H1 (cell line): ENCODE measurements at regions not wholly inside any gene's neighbourhood (a gene's known extent, or its start where the extent isn't known, plus 50 kb on each side); places are given as distances from the start of the nearest gene placed in this dataset.

Experiments
- CTCF ChIA-PET: fragments of 300-600 bp; sonication (Branson Sonifier 250); formaldehyde crosslinking; loops from one replicate; lab custom pipeline; 2021; ENCODE audit not compliant: partially characterized antibody; lab: Charles Lee
- POLR2A ChIA-PET: fragments of 300-600 bp; sonication (Branson Sonifier 250); formaldehyde crosslinking; loops from one replicate; lab custom pipeline; 2021; ENCODE audit warnings: inconsistent platforms; ENCODE audit not compliant: partially characterized antibody; lab: Charles Lee
- DNase-seq, 2 experiments: peaks; one replicate each; pipeline versions ENCODE4 v3.0.0 to v3.0.0-alpha.2; 2010 to 2022; ENCODE audit warnings: low spot score in 2 of 2, low read depth in 1 of 2, mixed read lengths in 1 of 2
- FAIRE-seq: peaks from 2 replicates; lab custom pipeline; 2011; peaks lifted over from hg19 to GRCh38; lab: Jason Lieb, UNC
- H2AFZ ChIP-seq: 2 replicates; pipeline ENCODE4 v1.8.1; 2012; ENCODE audit warnings: low read length, inconsistent platforms
- H2AK5ac ChIP-seq: 2 replicates; pipeline ENCODE4 v1.6.1; 2013; ENCODE audit warnings: low read depth, low read length
- H2BK120ac ChIP-seq: replicated peaks from 2 replicates; pipeline ENCODE3; 2013; ENCODE audit warnings: low read depth, low read length, inconsistent platforms
- H2BK12ac ChIP-seq: 2 replicates; pipeline ENCODE4 v1.6.1; 2013; ENCODE audit warnings: low read depth, low read length
- H2BK15ac ChIP-seq: 2 replicates; pipeline ENCODE4 v1.6.1; 2013; ENCODE audit warnings: low read length
- H2BK20ac ChIP-seq: 2 replicates; pipeline ENCODE4 v1.6.1; 2013; ENCODE audit warnings: low read length
- H2BK5ac ChIP-seq: 2 replicates; pipeline ENCODE4 v1.6.1; 2013; ENCODE audit warnings: low read depth, low read length
- H3K14ac ChIP-seq: 2 replicates; pipeline ENCODE4 v1.6.1; 2013; ENCODE audit warnings: inconsistent platforms; ENCODE audit not compliant: insufficient read length
- H3K18ac ChIP-seq: 2 replicates; pipeline ENCODE4 v1.6.1; 2013; ENCODE audit warnings: low read length; ENCODE audit errors: extremely low read depth
- H3K23ac ChIP-seq: 2 replicates; pipeline ENCODE4 v1.6.1; 2013; ENCODE audit warnings: inconsistent platforms; ENCODE audit not compliant: insufficient read length
- H3K23me2 ChIP-seq: 2 replicates; pipeline ENCODE4 v1.6.1; 2013; ENCODE audit warnings: low read depth, low read length
- H3K27ac ChIP-seq: 2 replicates; pipeline ENCODE4 v1.6.1; 2011; ENCODE audit warnings: low read depth, low read length, inconsistent platforms
- H3K27me3 ChIP-seq, 4 experiments: replicated peaks in 1 of 4; 1 replicate in 1 of 4; 2 replicates in 3 of 4; pipeline versions ENCODE4 v1.6.1 to v1.8.1; 2011 to 2013; ENCODE audit warnings: low read length in 3 of 4, mild to moderate bottlenecking in 3 of 4, inconsistent platforms in 2 of 4, mixed read lengths in 2 of 4, moderate library complexity in 1 of 4; ENCODE audit not compliant: control insufficient read depth in 3 of 4, insufficient read depth in 3 of 4; ENCODE audit errors: extremely low read depth in 1 of 4
- H3K36me3 ChIP-seq, 4 experiments: 2 replicates each; pipeline versions ENCODE4 v1.6.1 to v1.8.1; 2011 to 2013; ENCODE audit warnings: mild to moderate bottlenecking in 4 of 4, low read length in 3 of 4, moderate library complexity in 2 of 4, control low read depth in 1 of 4, inconsistent platforms in 1 of 4; ENCODE audit not compliant: insufficient read depth in 4 of 4, control insufficient read depth in 2 of 4
- H3K4ac ChIP-seq: replicated peaks from 2 replicates; pipeline ENCODE3; 2013; ENCODE audit warnings: low read length, low read depth, mixed read lengths, inconsistent platforms; ENCODE audit not compliant: insufficient read length
- H3K4me1 ChIP-seq, 4 experiments: replicated peaks in 1 of 4; 1 replicate in 1 of 4; 2 replicates in 3 of 4; pipeline versions ENCODE4 v1.6.1 to v1.8.1; 2011 to 2013; ENCODE audit warnings: low read length in 3 of 4, inconsistent platforms in 2 of 4, mixed read lengths in 1 of 4; ENCODE audit not compliant: insufficient read depth in 4 of 4, control insufficient read depth in 3 of 4
- H3K4me2 ChIP-seq, 2 experiments: 2 replicates each; pipeline versions ENCODE4 v1.6.1 to v1.8.1; 2011 to 2013; ENCODE audit warnings: low read depth in 2 of 2, low read length in 2 of 2, control low read depth in 1 of 2, inconsistent platforms in 1 of 2, mild to moderate bottlenecking in 1 of 2; ENCODE audit not compliant: insufficient read depth in 1 of 2
- H3K4me3 ChIP-seq, 4 experiments: fragments of 200-600, 300-600 bp in 1 of 4; sonication (generic), shearing (Covaris generic), sonication (Bioruptor Twin) in 1 of 4; 2 replicates each; pipeline versions ENCODE4 v1.5.1 to v1.8.1; 2011 to 2016; ENCODE audit warnings: low read length in 4 of 4, low read depth in 3 of 4, control low read depth in 2 of 4, inconsistent platforms in 2 of 4, mild to moderate bottlenecking in 2 of 4, mixed read lengths in 1 of 4, moderate library complexity in 1 of 4; ENCODE audit not compliant: insufficient read depth in 2 of 4; ENCODE audit errors: extremely low read depth in 1 of 4
- H3K56ac ChIP-seq: replicated peaks from 2 replicates; pipeline ENCODE3; 2013; ENCODE audit warnings: low read depth, mild to moderate bottlenecking, mixed read lengths, low read length, inconsistent platforms; ENCODE audit not compliant: insufficient read length
- H3K79me1 ChIP-seq: 2 replicates; pipeline ENCODE4 v1.6.1; 2013; ENCODE audit warnings: low read depth, low read length, control low read depth
- H3K79me2 ChIP-seq, 2 experiments: 2 replicates each; pipeline versions ENCODE4 v1.6.1 to v1.8.1; 2012 to 2013; ENCODE audit warnings: low read length in 2 of 2, mild to moderate bottlenecking in 2 of 2, inconsistent platforms in 1 of 2; ENCODE audit not compliant: insufficient read depth in 2 of 2, control insufficient read depth in 1 of 2
- H3K9ac ChIP-seq, 4 experiments: replicated peaks in 1 of 4; 1 replicate in 1 of 4; 2 replicates in 3 of 4; pipeline versions ENCODE4 v1.6.1 to v1.8.1; 2011 to 2013; ENCODE audit warnings: low read depth in 3 of 4, low read length in 3 of 4, control low read depth in 2 of 4, mild to moderate bottlenecking in 2 of 4, moderate library complexity in 2 of 4, inconsistent platforms in 1 of 4; ENCODE audit errors: extremely low read depth in 1 of 4
- H3K9me3 ChIP-seq, 2 experiments: 2 replicates each; pipeline versions ENCODE4 v1.6.1 to v1.8.1; 2012 to 2013; ENCODE audit warnings: mild to moderate bottlenecking in 2 of 2, moderate library complexity in 2 of 2, control low read depth in 1 of 2, inconsistent platforms in 1 of 2, low read depth in 1 of 2, low read length in 1 of 2, mixed read lengths in 1 of 2; ENCODE audit not compliant: insufficient read depth in 2 of 2
- H4K20me1 ChIP-seq, 2 experiments: replicated peaks in 1 of 2; 2 replicates each; pipeline versions ENCODE3 to v1.8.1; 2011 to 2013; ENCODE audit warnings: inconsistent platforms in 2 of 2, low read length in 2 of 2, mild to moderate bottlenecking in 1 of 2; ENCODE audit not compliant: insufficient read depth in 2 of 2, control insufficient read depth in 1 of 2
- H4K5ac ChIP-seq: 2 replicates; pipeline ENCODE4 v1.6.1; 2013; ENCODE audit warnings: low read length, low read depth, mixed read lengths, inconsistent platforms; ENCODE audit not compliant: insufficient read length
- H4K8ac ChIP-seq: 2 replicates; pipeline ENCODE4 v1.8.0; 2013; ENCODE audit warnings: mild to moderate bottlenecking, moderate library complexity, low read length, inconsistent platforms; ENCODE audit not compliant: insufficient read depth; ENCODE audit errors: extremely low read depth
- H4K91ac ChIP-seq: replicated peaks from 2 replicates; pipeline ENCODE3; 2013; ENCODE audit warnings: low read length, mixed read lengths, inconsistent platforms; ENCODE audit not compliant: insufficient read length
- ATF2 ChIP-seq: IDR thresholded peaks from 2 replicates; pipeline ENCODE4 v1.6.1; 2012; ENCODE audit warnings: low read length, inconsistent platforms
- ATF3 ChIP-seq: IDR thresholded peaks from 2 replicates; pipeline ENCODE4 v1.6.1; 2011; ENCODE audit warnings: low read depth, mild to moderate bottlenecking, low read length; ENCODE audit not compliant: insufficient read depth
- CTCF ChIP-seq, 3 experiments: IDR thresholded peaks; 1 replicate in 2 of 3; 2 replicates in 1 of 3; pipeline versions ENCODE4 v1.5.1 to v1.6.1; 2011; ENCODE audit warnings: low read length in 3 of 3, mild to moderate bottlenecking in 3 of 3, inconsistent platforms in 2 of 3, low read depth in 1 of 3, moderate library complexity in 1 of 3; ENCODE audit not compliant: insufficient read depth in 1 of 3; ENCODE audit errors: control extremely low read depth in 1 of 3
- PHF8 ChIP-seq: fragments of 200-600 bp; sonication (generic); conservative IDR thresholded peaks from 2 replicates; pipeline ENCODE4 v1.7.1; 2012; ENCODE audit warnings: low read depth, mild to moderate bottlenecking, inconsistent platforms, low read length, moderate library complexity
- SRF ChIP-seq: IDR thresholded peaks from 2 replicates; pipeline ENCODE4 v1.6.1; 2011; ENCODE audit warnings: mild to moderate bottlenecking, low read depth, low read length, moderate library complexity
- TAF1 ChIP-seq: IDR thresholded peaks from 2 replicates; pipeline ENCODE4 v1.6.1; 2011; ENCODE audit warnings: mild to moderate bottlenecking, low read depth, low read length
- TCF12 ChIP-seq: IDR thresholded peaks from 2 replicates; pipeline ENCODE4 v1.6.1; 2011; ENCODE audit warnings: low read depth, mild to moderate bottlenecking, low read length
- ZNF274 ChIP-seq: IDR thresholded peaks from 2 replicates; pipeline ENCODE4 v1.7.0; 2012; ENCODE audit warnings: low read length, borderline replicate concordance; ENCODE audit errors: extremely low read depth
- WGBS, 2 experiments: shearing (Covaris generic) in 1 of 2; methylation state at CpG; one replicate each; pipeline versions ENCODE4 v1.1.6 to v1.1.7; 2013 to 2015; ENCODE audit warnings: low lambda C conversion rate in 2 of 2, mixed read lengths in 2 of 2, inconsistent platforms in 1 of 2, low coverage in 1 of 2, missing lambda C conversion rate in 1 of 2; ENCODE audit not compliant: insufficient replicate concordance in 2 of 2, insufficient coverage in 1 of 2, insufficient read length in 1 of 2; ENCODE audit errors: extremely low coverage in 1 of 2, missing lambda C conversion rate in 1 of 2; 5-methylcytosine and 5-hydroxymethylcytosine counted together

GRCh38 chr5:56564541-56565282 is 250.6 kb upstream of the MAP3K1 start:
- H3K27ac ChIP-seq: no peak overlapping the region
- no peak overlapping the region for H3K4ac ChIP-seq
- H2BK15ac ChIP-seq: no peak overlapping the region
- H3K4me2 ChIP-seq: no peak overlapping the region
- ChIA-PET POLR2A (no interaction called here), CTCF (interaction anchor here (0.9 to 1.0 kb wide), 2 partner anchors 13 to 294 kb away, joined by 3 to 6 read pairs; no protein-coding TSS in a partner anchor)
- H3K79me2 ChIP-seq: no peaks in the 10 kb centered on the region
- H2BK20ac ChIP-seq: no peak overlapping the region
- H2AK5ac ChIP-seq: no peak overlapping the region
- no peaks in the 10 kb centered on the region for H3K9me3 ChIP-seq
- no peak overlapping the region for H3K23ac ChIP-seq
- no peak overlapping the region for H4K8ac ChIP-seq
- no peak overlapping the region for H3K9ac ChIP-seq
- FAIRE-seq (no peak), DNase-seq (no peak)
- no peaks in the 10 kb centered on the region for H3K27me3 ChIP-seq
- H3K79me1 ChIP-seq: no peaks in the 10 kb centered on the region
- H2AFZ ChIP-seq: no peak overlapping the region
- H4K91ac ChIP-seq: no peak overlapping the region
- no peak overlapping the region for H3K14ac ChIP-seq
- H2BK12ac ChIP-seq: no peak overlapping the region
- H3K4me3 ChIP-seq: no peak overlapping the region
- WGBS, 2 experiments: 89% methylated on average over 7 of the region's 7 CpGs; no CpG with 5 or more reads in 1 of the 2 experiments
- H4K20me1 ChIP-seq: no peaks in the 10 kb centered on the region
- no peak overlapping the region for H4K5ac ChIP-seq
- peaks cover 0 to 4% (median 0%) of the 10 kb centered on the region in 4 experiments; a peak in 1 of 7 replicates for H3K4me1 ChIP-seq
- H3K36me3 ChIP-seq: no peaks in the 10 kb centered on the region
- no peaks in the 10 kb centered on the region for H3K23me2 ChIP-seq
- no peak overlapping the region for H2BK120ac ChIP-seq
- no peak overlapping the region for H3K56ac ChIP-seq
- no peak overlapping the region for H2BK5ac ChIP-seq
- H3K18ac ChIP-seq: no peak overlapping the region
- TF ChIP-seq TCF12: no peak
- no peak for TF ChIP-seq ATF3
- TF ChIP-seq TAF1: no peak
- no peak for TF ChIP-seq CTCF (IDR thresholded peaks at IDR 0.05; ENCODE audit: control extremely low read depth in 1 of 3, insufficient read depth in 1 of 3, low read depth in 1 of 3, low read length in 3 of 3)
- no peak for TF ChIP-seq SRF
- TF ChIP-seq ATF2: no peak
- TF ChIP-seq ZNF274: no peak
- TF ChIP-seq PHF8: no peak
